Ascending aorta (tissue), 2 donors: ENCODE measurements at regions not wholly inside any gene's neighbourhood (a gene's known extent, or its start where the extent isn't known, plus 50 kb on each side); places are given as distances from the start of the nearest gene placed in this dataset.

ENCODE experiments used
- DNase-seq, 2 donors: peaks; one replicate each; pipeline ENCODE4 v3.0.0-alpha.2; 2019; ENCODE audit warnings: low spot score in 2 of 2
- H3K27ac ChIP-seq, 2 donors: fragments of 200-600 bp; sonication (generic); one replicate each; pipeline ENCODE4 v1.5.1; 2016 to 2017; ENCODE audit warnings: mild to moderate bottlenecking in 1 of 2
- H3K27me3 ChIP-seq: fragments of 200-600 bp; sonication (generic); one replicate; pipeline ENCODE4 v1.5.1; 2017
- H3K36me3 ChIP-seq, 2 donors: fragments of 200-600 bp; sonication (generic); one replicate each; pipeline ENCODE4 v1.5.1; 2016
- H3K4me1 ChIP-seq, 2 donors: fragments of 200-600 bp; sonication (generic); one replicate each; pipeline ENCODE4 v1.5.1; 2016 to 2017; ENCODE audit warnings: mild to moderate bottlenecking in 1 of 2
- H3K4me3 ChIP-seq, 2 donors: fragments of 200-600 bp; sonication (generic); one replicate each; pipeline ENCODE4 v1.5.1; 2016 to 2017; ENCODE audit warnings: mild to moderate bottlenecking in 1 of 2
- H3K9me3 ChIP-seq, 2 donors: fragments of 200-600 bp; sonication (generic); one replicate each; pipeline ENCODE4 v1.5.1; 2016
- CTCF ChIP-seq, 3 experiments: fragments of 200-600 bp in 2 of 3; fragments of 450-650 bp in 1 of 3; sonication (generic) in 2 of 3; IDR thresholded peaks; one replicate each; pipeline ENCODE4 v1.5.1; 2016 to 2019; ENCODE audit warnings: antibody characterized with exemption in 3 of 3, mild to moderate bottlenecking in 1 of 3, moderate library complexity in 1 of 3
- intact Hi-C: fragments of 100-400 bp; cut with DNase I; formaldehyde crosslinking; loops from one replicate; pipeline ENCODE4 v1.15.1; 2023

DNA sequence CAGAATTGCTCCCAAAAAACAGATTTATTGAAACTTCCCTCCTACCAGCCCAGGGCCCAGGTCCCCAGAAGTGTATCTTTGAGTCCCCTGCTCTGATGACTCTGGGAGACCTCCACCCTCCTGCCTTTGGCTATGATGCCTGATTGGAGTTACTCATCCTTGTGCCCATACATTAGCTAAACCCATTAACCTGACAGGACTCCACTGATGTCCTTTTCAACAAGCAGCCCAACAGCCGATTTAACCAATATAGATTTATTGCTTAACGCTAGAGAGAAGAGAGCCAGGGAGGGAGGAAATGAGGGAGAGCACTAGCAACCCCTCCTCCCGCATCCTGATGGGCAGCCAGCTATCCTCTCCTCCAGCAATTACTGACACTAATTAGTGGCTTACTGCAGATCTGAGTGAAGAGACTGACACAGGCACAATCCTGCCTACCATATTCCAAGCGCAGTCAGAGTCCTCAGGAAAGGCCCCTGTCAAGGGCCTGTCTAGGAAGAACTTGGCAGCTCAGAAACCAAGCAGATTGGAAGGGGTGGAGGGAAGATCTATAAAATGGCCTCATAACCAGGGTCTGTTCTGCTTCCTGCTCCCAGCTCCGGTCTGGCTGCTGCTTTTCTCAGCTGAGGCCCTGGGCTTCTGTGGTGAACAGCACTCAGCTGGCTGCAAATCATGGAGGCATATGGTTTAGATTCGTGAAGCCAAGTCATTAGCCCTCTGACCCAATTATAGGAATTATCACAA, 484.5 kb upstream of the DAB1 start:
- no peak overlapping the region for H3K27ac ChIP-seq
- intact Hi-C loops, result no loop called here
- H3K36me3 ChIP-seq, result no peaks in the 10 kb centered on the region

DNA sequence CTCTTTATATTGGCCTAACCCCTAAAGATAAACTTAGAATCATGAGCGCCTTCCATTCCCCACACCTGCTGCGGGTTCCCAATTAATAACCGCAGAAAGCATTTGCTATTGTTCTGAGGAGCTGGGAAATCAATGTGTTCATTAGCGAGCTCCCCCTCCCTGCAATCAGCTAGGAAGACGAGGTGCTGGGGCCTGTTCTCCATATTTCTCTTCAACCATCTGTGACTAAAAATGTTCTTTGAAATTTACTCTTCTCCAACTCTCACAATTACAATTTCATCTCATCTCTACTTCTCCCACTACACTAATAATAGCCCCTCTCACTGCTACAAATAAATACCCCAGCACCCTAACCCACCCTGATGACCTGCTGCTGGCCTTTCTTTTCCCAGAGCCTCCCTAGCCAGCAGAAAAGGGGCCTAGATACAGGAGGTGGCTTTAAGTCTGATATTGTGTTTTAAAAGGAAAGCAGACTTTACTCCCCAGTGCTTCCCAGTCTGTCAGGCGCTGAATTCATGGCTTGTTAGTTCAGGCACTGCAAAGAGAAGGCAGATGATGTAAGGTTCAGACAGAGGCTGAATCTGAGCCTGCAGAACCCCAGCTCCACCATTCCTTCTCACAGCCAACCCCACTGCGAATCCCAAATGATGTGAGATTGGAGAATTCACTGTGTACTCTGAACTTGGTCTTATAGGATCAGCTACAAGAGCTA, 477.5 kb upstream of the DAB1 start:
- Histone ChIP-seq H3K4me1 (no peaks in the 10 kb centered on the region), H3K36me3 (no peaks in the 10 kb centered on the region), H3K9me3 (no peaks in the 10 kb centered on the region), H3K27me3 (no peaks in the 10 kb centered on the region), H3K4me3 (no peak overlapping the region), H3K27ac (no peak overlapping the region)
- intact Hi-C loops, result no loop called here
- no peak for DNase-seq
- TF ChIP-seq CTCF (IDR thresholded peaks at IDR 0.05), result no peak

More for the DNA sequence above, 484.5 kb upstream of the DAB1 start:
- Histone ChIP-seq H3K4me1 (no peaks in the 10 kb centered on the region), H3K27me3 (no peaks in the 10 kb centered on the region), H3K9me3 (no peaks in the 10 kb centered on the region), H3K4me3 (no peak overlapping the region)
- no peak for TF ChIP-seq CTCF (IDR thresholded peaks at IDR 0.05)
- no peak for DNase-seq

GRCh38 chr1:57898531-57898930, 474.7 kb upstream of the DAB1 start:
- Histone ChIP-seq H3K4me1 (no peaks in the 10 kb centered on the region), H3K36me3 (no peaks in the 10 kb centered on the region), H3K27ac (no peak overlapping the region), H3K4me3 (no peak overlapping the region), H3K27me3 (no peaks in the 10 kb centered on the region), H3K9me3 (no peaks in the 10 kb centered on the region)
- intact Hi-C loops, result no loop called here
- DNase-seq, result no peak
- no peak for TF ChIP-seq CTCF (IDR thresholded peaks at IDR 0.05)

DNA sequence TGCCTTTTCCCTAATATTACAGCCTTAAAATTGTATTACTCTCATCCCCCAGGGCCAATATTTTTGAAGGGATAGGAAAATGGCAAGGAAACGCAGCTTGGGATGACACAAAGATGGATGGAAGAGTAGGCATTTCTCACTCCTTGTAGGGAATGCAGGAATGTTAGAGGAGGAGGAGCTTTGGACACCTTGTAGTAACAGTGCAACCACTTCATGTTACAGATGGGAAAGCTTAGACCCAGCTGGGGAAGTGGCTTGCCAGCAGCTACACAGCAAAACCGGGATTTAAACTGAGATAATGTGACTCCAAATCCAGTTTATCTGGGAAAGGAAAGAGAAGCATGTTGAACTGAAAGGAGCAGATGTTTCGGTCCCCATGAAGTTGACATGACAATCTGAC, 473.7 kb upstream of the DAB1 start:
- Histone ChIP-seq H3K27ac (no peak overlapping the region), H3K27me3 (no peaks in the 10 kb centered on the region), H3K9me3 (no peaks in the 10 kb centered on the region), H3K4me3 (no peak overlapping the region), H3K4me1 (no peaks in the 10 kb centered on the region), H3K36me3 (no peaks in the 10 kb centered on the region)
- intact Hi-C loops, result no loop called here
- TF ChIP-seq CTCF (IDR thresholded peaks at IDR 0.05), result no peak
- no peak for DNase-seq

DNA sequence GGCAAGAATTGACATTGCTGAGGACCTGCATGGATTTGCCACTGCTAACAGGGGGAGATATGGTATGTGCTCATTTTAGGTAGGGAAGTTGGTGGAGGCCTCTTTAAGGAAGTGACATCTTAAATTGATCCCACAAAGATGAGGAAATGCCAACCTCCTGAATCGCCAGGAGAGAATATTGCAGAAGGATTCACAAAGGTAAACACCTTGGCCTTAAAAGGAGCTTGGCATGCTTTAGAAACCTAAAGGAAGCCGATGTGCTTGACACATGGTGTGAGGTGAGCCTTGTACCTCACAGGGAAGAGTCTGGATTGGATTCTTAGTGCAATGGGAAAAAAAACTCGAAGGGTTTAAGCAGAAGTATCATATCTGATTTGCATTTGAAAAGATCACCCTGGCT, 470.5 kb upstream of the DAB1 start:
- no peaks in the 10 kb centered on the region for H3K27me3 ChIP-seq
- no peaks in the 10 kb centered on the region for H3K9me3 ChIP-seq
- no peak overlapping the region for H3K4me3 ChIP-seq
- H3K4me1 ChIP-seq, result no peaks in the 10 kb centered on the region
- H3K36me3 ChIP-seq, result no peaks in the 10 kb centered on the region
- no peak overlapping the region for H3K27ac ChIP-seq
- DNase-seq, result no peak
- intact Hi-C loops, result no loop called here
- no peak for TF ChIP-seq CTCF (IDR thresholded peaks at IDR 0.05)
